GM19351 (cell line): ENCODE measurements at regions not wholly inside any gene's neighbourhood (a gene's known extent, or its start where the extent isn't known, plus 50 kb on each side); places are given as distances from the start of the nearest gene placed in this dataset.

Experiments
- ATAC-seq: cut with Tn5 transposase; IDR thresholded peaks from one replicate; pipeline ENCODE4 v1.9.1; 2021; ENCODE audit warnings: mild to moderate bottlenecking, moderate library complexity; ENCODE audit not compliant: unreplicated experiment

DNA sequence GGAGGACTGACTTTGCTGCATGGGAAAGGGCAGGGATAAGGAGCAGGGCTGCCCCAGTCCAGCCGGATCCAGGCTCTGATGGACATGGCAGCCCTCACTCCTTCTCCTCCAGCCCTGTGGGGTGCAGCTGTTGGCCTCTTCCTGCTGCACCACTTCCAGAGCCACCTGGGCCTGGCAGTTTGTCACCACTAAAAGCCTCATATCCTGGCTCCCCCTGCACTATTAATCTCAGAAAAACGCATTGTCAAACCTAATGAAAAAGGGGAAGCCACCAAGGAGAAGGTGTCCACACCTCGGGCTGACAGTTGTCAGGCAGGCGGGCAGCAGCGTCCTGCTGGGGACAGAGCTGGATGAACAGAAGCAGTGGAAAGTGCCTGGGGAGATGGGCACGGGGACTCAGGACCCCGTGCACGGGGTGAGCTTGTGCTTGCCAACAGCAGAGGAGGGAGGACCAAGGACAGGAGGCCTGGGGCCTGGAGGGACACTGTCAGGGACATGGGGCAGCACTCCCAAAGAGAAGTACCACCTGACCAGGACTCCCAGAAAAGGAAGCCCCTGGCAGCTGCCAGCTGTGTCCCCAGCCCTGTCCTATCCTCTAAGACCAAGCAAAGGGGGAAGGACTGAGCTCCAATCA, 151.1 kb upstream of the TSHZ3 start:
- ATAC-seq, result no peak

DNA sequence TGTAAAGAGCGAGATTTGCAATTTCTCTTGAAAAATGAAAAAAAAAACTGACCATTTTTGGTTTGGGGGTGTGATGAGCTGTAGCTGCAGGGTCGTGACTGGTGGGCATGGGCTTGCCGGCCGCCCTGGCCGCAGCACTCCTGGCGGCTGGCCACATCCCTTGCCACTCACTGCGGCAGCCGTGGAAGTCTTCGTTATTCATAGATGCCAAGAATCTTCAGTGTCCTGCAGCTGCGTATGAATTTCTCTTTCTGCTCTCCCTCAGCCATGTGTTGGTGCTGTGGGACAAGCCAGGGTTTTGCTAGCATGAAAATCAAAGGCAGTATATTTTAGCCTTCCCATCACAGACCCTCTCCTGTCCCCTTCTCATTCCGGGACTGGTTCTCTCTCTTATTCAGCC, 151.7 kb upstream of the TSHZ3 start:
- no peak for ATAC-seq

DNA sequence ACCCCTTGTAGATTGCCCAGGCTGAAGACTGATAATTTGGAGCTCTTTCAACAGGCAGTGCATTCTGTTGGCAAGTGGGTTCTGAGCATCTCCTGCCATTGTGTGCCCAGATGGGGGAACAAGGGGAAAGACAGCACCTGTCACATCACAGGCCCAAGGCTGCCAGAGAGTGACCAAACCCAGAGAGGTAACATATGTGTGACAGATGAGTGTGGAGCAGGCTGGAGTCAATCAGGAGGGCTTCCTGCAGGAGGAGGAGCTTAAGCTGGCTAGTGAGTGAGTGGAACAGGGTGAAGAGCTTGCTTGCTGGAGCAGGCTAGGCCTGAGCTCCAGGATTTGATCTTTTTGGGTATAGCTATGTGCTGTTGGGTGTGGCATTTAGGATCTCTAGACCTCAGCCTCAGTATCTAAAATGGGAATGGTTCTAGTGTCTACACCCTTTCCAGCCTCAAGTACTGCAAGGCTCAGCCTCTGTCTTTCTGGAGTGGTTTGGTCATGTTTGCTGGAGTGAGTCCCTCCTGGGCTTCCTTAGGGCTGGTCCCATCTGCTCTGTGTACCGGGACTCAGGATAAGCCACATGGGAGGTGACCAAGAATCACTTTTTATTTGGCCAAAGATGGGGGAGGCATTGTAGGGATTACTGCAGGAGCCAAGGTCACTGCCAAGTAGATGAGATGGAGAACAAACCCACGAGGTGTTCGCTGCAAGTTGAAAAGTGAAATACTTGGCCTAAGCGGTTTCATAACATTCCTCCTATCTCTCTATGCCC, 152.4 kb upstream of the TSHZ3 start:
- ATAC-seq, result no peak

DNA sequence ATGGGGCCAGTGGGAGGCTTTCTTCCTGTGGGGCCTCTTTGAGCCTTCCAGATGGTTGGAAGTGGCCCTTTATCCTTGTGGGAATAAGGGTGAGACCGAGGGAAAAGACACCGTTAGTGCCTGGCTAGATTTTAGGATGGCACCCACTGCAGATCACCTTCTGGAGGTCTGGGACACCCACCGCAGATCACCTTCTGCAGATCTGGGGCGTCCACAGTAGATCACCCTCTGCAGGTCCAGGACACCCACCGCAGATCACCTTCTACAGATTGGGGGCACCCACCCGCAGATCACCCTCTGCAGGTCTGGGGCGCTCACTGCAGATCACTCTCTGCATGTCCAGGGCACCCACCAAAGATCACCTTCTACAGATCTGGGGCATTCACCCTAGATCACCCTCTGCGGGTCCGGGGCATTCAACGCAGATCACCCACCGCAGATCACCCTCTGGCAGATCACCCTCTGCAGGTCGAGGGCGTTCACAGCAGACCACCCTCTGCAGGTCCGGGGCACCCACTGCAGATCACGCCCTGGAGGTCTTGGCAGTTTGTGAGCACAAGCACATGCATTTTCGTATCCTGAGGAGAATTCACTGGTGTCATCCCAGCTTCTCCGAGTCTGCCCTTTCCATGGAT, 153.4 kb upstream of the TSHZ3 start:
- no peak for ATAC-seq

- no peak for ATAC-seq
Measured at GRCh38 chr19:31503211-31503610, 154.0 kb upstream of the TSHZ3 start.

DNA sequence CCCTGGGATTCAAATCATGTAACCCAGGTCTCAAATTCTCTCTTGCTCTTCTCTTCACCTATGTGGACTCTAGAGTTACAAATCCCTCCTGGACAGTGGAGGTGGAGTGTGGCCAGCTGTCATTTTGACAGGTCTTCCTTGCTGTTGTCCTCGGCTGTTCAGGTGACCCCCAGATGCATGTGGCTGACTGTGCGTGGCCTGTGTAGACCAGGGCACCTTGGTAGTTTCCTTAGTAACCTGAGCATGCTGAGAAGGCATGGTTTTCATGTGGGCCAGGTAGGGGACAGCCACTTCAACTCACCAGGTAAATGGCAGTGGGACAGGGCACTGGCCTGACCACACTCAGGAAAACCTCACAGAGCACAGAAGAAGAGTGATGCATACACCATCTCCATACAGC, 155.0 kb upstream of the TSHZ3 start:
- ATAC-seq, result no peak

DNA sequence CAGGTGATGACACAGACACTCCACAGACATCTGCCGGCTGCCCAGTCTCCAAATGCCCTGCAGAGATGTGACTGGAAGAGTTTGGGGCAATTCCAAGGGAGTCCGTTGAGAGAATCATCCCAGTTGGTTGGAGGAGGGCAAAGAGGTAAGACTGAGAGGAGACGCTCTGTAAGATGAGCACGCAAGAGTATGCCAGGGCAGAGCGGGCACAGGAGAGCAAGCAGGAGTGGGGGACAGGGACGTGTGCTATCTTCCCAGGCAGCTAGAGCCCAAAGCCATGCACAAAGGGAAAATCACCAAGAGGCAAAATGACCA, 156.3 kb upstream of the TSHZ3 start:
- no peak for ATAC-seq

GRCh38 chr19:31506102-31506501, 156.9 kb upstream of the TSHZ3 start:
- ATAC-seq, result no peak

DNA sequence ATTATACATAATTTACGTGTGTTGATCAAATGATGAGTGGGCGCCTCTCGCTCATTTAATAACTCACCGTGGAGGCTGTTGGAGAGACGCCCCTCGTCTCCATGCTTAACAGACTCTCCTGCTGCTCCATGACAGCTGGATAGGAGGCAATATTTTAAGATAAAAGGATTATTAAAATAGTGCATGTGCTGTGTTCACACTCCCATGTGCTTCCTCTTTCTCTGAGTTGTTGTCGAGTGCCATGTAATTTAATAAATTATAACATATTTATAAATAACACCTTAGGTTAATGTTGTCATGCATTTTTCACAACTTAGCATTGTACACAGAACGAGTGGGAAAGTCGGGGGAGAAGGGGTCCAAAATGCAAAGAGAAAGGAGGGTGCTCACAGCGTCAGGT, 161.4 kb upstream of the TSHZ3 start:
- no peak for ATAC-seq

DNA sequence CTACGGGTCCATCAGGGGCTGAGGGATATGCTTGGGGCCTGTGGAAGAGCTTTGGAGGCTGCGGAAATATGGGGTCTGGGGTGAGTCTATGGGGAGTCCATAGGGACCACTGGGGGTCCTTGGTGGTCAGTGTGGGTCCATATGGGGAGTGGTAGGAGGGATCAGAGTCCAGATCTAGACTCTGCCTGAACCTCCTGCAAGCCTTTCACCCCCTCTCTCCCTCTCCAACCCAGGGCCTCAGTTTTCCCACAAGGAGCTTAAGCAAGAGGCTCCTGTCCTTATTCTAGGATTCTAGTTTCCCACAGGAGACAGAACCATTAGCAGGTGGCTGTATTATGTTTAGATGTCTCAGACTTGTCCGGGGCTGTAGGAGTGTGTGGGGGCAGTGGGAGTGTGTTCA, 161.9 kb upstream of the TSHZ3 start:
- no peak for ATAC-seq

GRCh38 chr19:31511696-31512095, 162.5 kb upstream of the TSHZ3 start:
- no peak for ATAC-seq

DNA sequence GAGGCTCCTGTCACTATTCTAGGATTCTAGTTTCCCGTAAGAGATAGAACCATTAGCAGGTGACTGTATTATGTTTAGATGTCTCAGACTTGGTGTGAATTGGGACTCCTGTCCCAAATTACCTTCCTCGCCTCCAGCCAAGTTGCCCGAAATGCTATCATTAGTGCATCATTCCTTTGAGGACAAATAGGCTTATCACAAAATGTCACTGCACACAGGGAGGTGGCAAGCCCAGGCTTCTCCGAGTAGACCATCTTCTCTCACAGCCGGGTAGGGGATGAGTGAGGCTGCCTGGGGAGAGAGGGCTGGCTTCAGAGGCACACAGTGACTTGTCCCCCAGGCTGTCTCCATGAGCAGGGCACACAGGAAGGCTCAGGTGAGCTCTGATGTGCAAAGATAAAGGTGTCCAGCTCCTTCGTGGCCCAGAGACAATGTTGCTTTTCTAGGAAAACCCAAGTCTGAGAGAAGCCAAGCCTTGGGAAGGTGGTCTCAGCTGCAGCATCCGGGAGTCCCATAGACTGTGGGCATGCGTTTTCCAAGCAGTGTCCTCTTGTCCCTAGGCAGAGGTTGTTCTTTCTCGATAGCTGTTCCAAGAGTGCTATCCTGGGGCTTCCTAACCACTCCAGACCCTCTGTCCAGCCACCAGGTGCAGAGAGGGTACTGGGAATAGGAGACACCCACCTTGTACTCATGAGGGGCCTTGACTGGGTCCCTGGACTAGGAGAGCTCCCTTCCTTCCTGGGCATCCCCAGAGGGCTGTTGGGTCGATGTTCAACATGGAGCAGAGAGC, 163.1 kb upstream of the TSHZ3 start:
- no peak for ATAC-seq

DNA sequence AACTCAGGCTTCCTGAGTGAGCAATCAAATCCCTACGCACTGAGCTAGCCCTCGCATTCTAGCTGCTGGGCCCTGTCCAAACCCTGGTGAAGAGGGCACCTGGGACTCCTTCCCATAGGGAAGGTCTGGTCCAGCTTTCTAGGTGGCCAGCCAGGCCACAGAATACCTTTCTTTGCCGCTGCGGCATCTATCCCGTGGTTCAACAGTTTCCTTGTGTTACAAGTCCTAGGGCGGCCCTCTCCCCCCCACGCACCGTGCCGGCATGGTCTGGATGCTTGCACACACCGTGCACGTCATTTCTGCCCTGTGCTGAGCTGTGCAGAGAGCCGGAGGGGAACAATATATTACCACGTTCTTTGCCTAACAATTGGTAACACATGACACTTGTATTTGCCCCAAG, 164.6 kb upstream of the TSHZ3 start:
- no peak for ATAC-seq

DNA sequence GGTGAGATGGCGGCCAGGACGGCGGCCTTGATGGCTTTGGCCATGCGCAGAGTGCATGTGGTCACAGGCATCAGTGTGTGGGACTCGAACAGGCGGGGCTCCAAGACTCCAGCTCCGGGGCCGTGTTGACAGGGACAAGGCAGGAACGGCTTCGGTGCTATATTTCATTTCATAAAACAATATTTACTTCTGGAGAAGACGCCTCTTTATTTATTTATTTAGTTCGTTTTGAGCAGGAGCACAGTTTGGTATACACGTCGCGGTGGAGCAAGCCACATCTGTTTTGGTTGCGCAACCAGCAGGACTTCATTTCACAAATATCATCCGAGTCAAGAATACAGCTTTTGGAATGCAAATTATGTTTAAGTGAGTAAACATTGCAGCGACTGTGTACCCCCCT, 166.7 kb upstream of the TSHZ3 start:
- no peak for ATAC-seq

GRCh38 chr19:31516756-31517155, 167.5 kb upstream of the TSHZ3 start:
- ATAC-seq, result no peak

DNA sequence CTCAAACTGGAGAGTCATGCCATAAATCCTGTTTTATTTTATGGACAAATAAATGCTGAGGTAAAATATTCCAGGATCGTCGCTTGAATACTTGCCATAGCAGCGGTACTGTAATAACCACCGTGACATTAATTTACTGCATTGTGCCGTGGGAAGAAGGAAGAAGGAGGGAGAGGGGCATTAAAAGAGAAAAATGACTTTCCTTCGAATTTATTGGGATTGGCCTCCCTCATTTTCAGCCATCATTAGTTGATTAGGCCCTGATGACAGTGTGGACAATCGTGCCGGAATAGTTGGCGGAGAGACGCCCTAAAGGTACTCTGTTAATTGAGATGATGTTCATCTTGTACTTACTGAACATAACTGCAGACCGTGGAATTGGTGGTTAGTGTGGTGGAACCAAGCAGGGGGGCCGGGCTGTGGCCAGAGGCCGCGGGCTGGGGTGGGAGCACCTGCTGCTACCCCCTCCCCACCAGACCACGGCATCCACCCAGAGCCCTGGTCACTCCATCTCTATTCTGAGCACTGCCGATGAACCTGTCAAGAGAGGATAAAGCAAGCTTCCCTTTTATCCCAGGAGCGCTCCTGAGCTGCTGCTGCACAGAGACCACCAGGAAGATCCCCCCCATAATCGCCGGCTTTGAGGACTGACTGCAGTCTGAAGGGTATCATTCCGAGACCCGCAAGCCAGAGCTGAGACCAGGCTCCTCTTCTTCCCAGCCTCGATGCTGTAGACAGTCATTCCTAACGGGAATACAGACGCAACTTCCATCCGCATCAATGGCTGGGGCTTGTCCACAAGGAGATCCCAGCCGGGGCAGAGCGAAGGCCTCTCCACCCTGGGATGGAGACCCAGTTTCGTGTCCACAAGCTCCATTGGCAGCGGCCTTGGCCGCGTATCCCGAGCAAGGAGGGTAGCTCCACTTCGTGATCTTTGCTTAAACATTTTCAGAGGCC, 168.3 kb upstream of the TSHZ3 start:
- no peak for ATAC-seq

GRCh38 chr19:31518216-31519020, 169.2 kb upstream of the TSHZ3 start:
- no peak for ATAC-seq

- ATAC-seq, result no peak
Measured at GRCh38 chr19:31519256-31519655, 170.0 kb upstream of the TSHZ3 start.

- ATAC-seq, result no peak
Measured at GRCh38 chr19:31519908-31520307, 170.7 kb upstream of the TSHZ3 start.

DNA sequence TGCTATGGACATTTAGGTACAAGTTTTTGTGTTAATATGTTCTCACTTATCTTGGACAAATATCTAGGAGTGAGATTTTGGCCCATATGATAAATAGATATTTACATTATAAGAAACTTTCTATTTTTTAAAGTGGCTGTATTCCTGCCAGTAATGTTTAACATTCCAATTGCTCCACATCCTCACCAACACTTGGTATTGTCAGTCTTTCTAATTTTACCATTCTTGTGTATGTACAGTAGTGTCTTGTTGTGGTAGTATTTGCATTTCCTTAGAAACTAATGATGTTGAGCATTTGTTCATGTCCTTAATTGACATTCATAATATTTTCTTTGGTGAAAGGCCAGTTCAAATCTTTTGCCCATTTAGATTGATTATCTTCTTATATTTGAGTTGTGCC, 171.4 kb upstream of the TSHZ3 start:
- ATAC-seq, result no peak
